Astrocyte (in vitro differentiated cells and primary cell): ENCODE measurements at regions not wholly inside any gene's neighbourhood (a gene's known extent, or its start where the extent isn't known, plus 50 kb on each side); places are given as distances from the start of the nearest gene placed in this dataset.

Experiments used
- DNase-seq: peaks from one replicate; pipeline ENCODE4 v3.0.0-alpha.2; 2010; ENCODE audit warnings: low read depth
- FAIRE-seq: peaks from 2 replicates; lab custom pipeline; 2011; peaks lifted over from hg19 to GRCh38; lab: Jason Lieb, UNC
- H2AFZ ChIP-seq: 2 replicates; pipeline ENCODE4 v1.6.0; 2012; ENCODE audit warnings: low read depth, low read length, inconsistent platforms
- H3K27ac ChIP-seq: 2 replicates; pipeline ENCODE4 v1.5.1; 2011; ENCODE audit warnings: low read depth, low read length, inconsistent platforms
- H3K27me3 ChIP-seq: 2 replicates; pipeline ENCODE4 v1.6.0; 2011; ENCODE audit warnings: low read length, inconsistent platforms; ENCODE audit not compliant: insufficient read depth
- H3K36me3 ChIP-seq: 2 replicates; pipeline ENCODE4 v1.5.1; 2011; ENCODE audit warnings: low read length, inconsistent platforms; ENCODE audit not compliant: insufficient read depth
- H3K4me1 ChIP-seq: 2 replicates; pipeline ENCODE4 v1.5.1; 2011; ENCODE audit warnings: low read length, inconsistent platforms; ENCODE audit not compliant: insufficient read depth
- H3K4me2 ChIP-seq: 2 replicates; pipeline ENCODE4 v1.6.0; 2012; ENCODE audit warnings: low read length, inconsistent platforms
- H3K4me3 ChIP-seq: 2 replicates; pipeline ENCODE4 v1.5.1; 2011; ENCODE audit warnings: low read depth, mild to moderate bottlenecking, low read length, inconsistent platforms; ENCODE audit not compliant: insufficient read depth
- H3K79me2 ChIP-seq: 2 replicates; pipeline ENCODE4 v1.6.0; 2012; ENCODE audit warnings: mild to moderate bottlenecking, low read length, inconsistent platforms; ENCODE audit not compliant: insufficient read depth
- H3K9ac ChIP-seq: 2 replicates; pipeline ENCODE4 v1.6.0; 2012; ENCODE audit warnings: mild to moderate bottlenecking, low read length, inconsistent platforms
- H3K9me3 ChIP-seq: 2 replicates; pipeline ENCODE4 v1.5.1; 2012; ENCODE audit warnings: low read depth, mild to moderate bottlenecking, low read length, inconsistent platforms; ENCODE audit not compliant: insufficient read depth
- H4K20me1 ChIP-seq: 2 replicates; pipeline ENCODE4 v1.6.0; 2012; ENCODE audit warnings: low read length, inconsistent platforms; ENCODE audit not compliant: insufficient read depth
- H3K27ac Mint-ChIP-seq: one replicate; pipeline ENCODE4 v1.8.0; 2021; ENCODE audit warnings: mild to moderate bottlenecking, mixed read lengths; ENCODE audit not compliant: unreplicated experiment
- H3K27me3 Mint-ChIP-seq: one replicate; pipeline ENCODE4 v1.8.0; 2021; ENCODE audit warnings: low read depth, mixed read lengths; ENCODE audit not compliant: unreplicated experiment
- H3K36me3 Mint-ChIP-seq: one replicate; pipeline ENCODE4 v1.8.0; 2021; ENCODE audit warnings: low read depth, mixed read lengths; ENCODE audit not compliant: unreplicated experiment
- H3K4me1 Mint-ChIP-seq: one replicate; pipeline ENCODE4 v1.8.0; 2021; ENCODE audit warnings: low read depth, mixed read lengths; ENCODE audit not compliant: unreplicated experiment
- H3K4me3 Mint-ChIP-seq: one replicate; pipeline ENCODE4 v1.8.0; 2021; ENCODE audit warnings: mild to moderate bottlenecking, moderate library complexity, mixed read lengths; ENCODE audit not compliant: unreplicated experiment
- H3K9me3 Mint-ChIP-seq: one replicate; pipeline ENCODE4 v1.8.0; 2021; ENCODE audit warnings: mild to moderate bottlenecking, mixed read lengths; ENCODE audit not compliant: unreplicated experiment
- EZH2 ChIP-seq: IDR thresholded peaks from 2 replicates; pipeline ENCODE4 v1.6.1; 2012; ENCODE audit warnings: mild to moderate bottlenecking, low read length, inconsistent platforms; ENCODE audit not compliant: insufficient read depth
- TF ChIP-seq, protein P1 (sequence below): IDR thresholded peaks from 2 replicates; pipeline ENCODE4 v1.5.1; 2011; ENCODE audit warnings: low read depth, mild to moderate bottlenecking, inconsistent platforms, low read length, moderate library complexity; ENCODE audit not compliant: insufficient read depth

DNA sequence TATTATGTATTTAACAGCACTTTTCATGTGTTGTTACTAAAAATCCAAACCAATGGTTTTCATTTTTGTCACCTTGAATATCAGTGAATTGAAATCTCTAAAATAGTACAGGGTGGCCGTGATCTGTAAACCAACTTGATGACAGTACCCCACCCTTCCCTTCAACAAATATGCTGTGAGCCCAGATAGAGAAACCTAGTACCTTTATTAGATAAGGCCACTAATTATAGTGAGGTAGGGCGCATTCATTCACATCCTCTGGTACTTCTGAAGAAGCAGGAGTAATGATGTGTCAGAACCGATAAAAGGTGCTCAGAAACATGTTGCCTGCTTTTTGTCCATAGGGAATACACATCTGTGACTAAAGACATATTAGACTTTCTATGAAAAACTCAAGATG, 409.5 kb downstream of the GJA1 start:
- Histone ChIP-seq H3K9me3 (no peaks in the 10 kb centered on the region), H3K9ac (no peak overlapping the region), H3K27me3 (no peaks in the 10 kb centered on the region), H3K79me2 (no peaks in the 10 kb centered on the region), H3K4me3 (no peak overlapping the region), H2AFZ (no peak overlapping the region), H3K27ac (no peak overlapping the region), H4K20me1 (no peaks in the 10 kb centered on the region), H3K4me2 (no peak overlapping the region), H3K4me1 (peaks cover 16% of the 10 kb centered on the region), H3K36me3 (no peaks in the 10 kb centered on the region)
- no peaks in the 10 kb centered on the region for H3K36me3 Mint-ChIP-seq
- H3K27ac Mint-ChIP-seq: no peak overlapping the region
- peaks cover 20% of the 10 kb centered on the region for H3K4me1 Mint-ChIP-seq
- no peaks in the 10 kb centered on the region for H3K9me3 Mint-ChIP-seq
- H3K4me3 Mint-ChIP-seq: no peak overlapping the region
- FAIRE-seq (no peak), DNase-seq (no peak)
- TF ChIP-seq, protein P1, sequence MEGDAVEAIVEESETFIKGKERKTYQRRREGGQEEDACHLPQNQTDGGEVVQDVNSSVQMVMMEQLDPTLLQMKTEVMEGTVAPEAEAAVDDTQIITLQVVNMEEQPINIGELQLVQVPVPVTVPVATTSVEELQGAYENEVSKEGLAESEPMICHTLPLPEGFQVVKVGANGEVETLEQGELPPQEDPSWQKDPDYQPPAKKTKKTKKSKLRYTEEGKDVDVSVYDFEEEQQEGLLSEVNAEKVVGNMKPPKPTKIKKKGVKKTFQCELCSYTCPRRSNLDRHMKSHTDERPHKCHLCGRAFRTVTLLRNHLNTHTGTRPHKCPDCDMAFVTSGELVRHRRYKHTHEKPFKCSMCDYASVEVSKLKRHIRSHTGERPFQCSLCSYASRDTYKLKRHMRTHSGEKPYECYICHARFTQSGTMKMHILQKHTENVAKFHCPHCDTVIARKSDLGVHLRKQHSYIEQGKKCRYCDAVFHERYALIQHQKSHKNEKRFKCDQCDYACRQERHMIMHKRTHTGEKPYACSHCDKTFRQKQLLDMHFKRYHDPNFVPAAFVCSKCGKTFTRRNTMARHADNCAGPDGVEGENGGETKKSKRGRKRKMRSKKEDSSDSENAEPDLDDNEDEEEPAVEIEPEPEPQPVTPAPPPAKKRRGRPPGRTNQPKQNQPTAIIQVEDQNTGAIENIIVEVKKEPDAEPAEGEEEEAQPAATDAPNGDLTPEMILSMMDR: no peak
- no peak for TF ChIP-seq EZH2
- H3K27me3 Mint-ChIP-seq: no peaks in the 10 kb centered on the region

DNA sequence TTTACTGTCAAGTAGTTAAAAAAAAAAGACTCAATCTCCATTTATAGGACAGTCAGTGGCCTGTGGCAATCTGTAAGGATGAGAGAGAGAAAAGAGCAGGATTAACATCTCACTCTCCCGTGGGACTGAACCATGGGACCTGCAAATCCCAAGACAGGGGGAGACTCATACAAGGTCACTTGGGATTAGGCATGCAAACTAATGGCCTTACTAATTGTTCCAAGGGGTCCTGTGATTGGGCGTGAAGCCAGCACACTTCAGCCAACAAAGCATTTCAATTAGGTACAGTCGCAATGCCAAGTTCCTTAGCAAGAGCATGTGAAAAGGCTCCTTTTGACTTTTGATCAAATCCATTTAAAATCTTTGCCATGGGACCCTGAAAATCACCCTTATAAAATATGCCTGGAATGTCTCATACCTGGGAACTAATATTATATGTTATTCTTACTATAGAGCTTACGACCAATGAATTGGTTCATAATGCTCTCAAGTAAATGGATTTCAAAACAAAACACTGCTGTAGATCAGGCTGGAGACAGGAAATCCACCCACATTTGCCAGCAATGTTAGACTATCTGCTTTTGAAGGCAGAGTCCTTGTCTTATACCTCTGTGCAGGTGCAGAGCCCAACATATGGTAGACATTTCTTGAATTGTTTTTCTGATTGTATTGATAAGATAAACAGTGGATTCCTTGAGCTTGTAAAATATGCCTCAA, 412.5 kb downstream of the GJA1 start:
- Histone ChIP-seq H3K36me3 (no peaks in the 10 kb centered on the region), H3K4me2 (peak overlapping the region; percentile 12), H3K27ac (peak overlapping the region; percentile 21), H3K79me2 (no peaks in the 10 kb centered on the region), H2AFZ (no peak overlapping the region), H3K4me3 (no peak overlapping the region), H3K9me3 (no peaks in the 10 kb centered on the region), H3K27me3 (no peaks in the 10 kb centered on the region), H3K4me1 (peaks cover 16% of the 10 kb centered on the region), H3K9ac (no peak overlapping the region), H4K20me1 (no peaks in the 10 kb centered on the region)
- H3K27ac Mint-ChIP-seq: peak overlapping the region; percentile 50
- FAIRE-seq: peak; percentile 13
- no peak overlapping the region for H3K4me3 Mint-ChIP-seq
- H3K9me3 Mint-ChIP-seq: no peaks in the 10 kb centered on the region
- no peak for TF ChIP-seq EZH2
- TF ChIP-seq, protein P1: no peak
- no peak for DNase-seq
- H3K4me1 Mint-ChIP-seq: peaks cover 23% of the 10 kb centered on the region
- H3K36me3 Mint-ChIP-seq: no peaks in the 10 kb centered on the region
- H3K27me3 Mint-ChIP-seq: no peaks in the 10 kb centered on the region
